ENCODE measurements at regions not wholly inside any gene's neighbourhood (a gene's known extent, or its start where the extent isn't known, plus 50 kb on each side); places are given as distances from the start of the nearest gene placed in this dataset.
"Not testable (repeated sequence)": the region's sequence is repeated elsewhere in the genome, so short reads cannot be mapped to it uniquely, and the experiment has no call there.

DNA sequence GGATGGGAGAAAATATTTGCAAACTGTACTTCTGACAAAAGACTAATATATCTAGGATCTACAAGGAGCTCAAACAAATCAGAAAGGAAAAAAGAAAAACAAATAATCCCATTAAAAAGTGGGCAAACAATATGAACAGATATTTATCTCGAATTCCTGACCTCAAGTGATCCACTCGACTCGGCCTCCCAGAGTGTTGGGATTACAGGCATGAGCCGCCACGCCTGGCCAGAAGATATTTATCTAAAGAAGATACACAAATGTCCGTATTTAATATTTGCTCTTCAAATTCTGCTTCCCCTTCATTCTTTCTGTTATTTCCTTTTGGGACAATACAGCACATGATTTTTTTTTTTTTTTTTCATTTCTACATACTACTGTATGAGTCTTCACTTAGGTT lies 151.7 kb upstream of the GRM7 start:
- no peak for DNase-seq (ENCODE audit: low spot score)

DNA sequence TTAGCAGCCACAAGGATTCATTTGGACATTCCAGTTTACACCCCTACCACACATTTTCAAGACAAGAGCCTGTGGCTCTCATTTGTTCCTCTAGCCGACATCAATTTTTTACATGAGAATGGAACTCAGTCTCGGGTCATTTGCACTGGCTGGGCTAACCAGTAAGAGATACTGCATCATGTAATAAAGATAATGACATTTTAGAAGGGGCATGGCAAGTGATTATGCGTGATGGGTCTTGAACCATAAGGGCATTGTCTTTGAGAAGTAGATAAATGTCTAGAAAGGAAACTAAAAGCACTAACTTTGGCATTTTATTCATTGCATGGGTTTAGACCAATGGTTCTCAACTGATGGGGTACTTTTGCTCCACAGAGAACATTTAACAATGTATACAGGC lies 146.0 kb upstream of the GRM7 start:
- no peak for DNase-seq (ENCODE audit: low spot score)

DNA sequence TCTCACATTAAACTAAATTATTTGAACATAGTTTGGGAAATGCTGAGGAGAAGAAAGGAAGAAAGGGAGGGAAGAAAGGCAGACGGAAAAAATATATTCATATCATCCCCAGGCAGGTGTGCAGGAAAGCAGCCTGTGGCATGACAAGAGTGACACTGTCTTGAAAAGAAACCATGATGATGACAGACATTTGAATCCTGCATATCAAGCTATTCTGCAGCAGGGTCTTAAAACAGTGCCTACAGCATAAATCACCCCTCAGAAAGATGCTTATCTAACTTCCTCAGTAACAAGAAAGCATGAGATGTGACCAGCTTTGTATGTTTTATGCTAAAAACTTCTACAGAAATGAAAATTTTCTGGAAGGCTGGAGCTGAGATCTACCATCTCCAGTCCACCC lies 144.5 kb upstream of the GRM7 start:
- DNase-seq (ENCODE audit: low spot score), result no peak

GRCh38 chr3:6717026-6717943 lies 143.6 kb upstream of the GRM7 start:
- DNase-seq (ENCODE audit: low spot score), result no peak

DNA sequence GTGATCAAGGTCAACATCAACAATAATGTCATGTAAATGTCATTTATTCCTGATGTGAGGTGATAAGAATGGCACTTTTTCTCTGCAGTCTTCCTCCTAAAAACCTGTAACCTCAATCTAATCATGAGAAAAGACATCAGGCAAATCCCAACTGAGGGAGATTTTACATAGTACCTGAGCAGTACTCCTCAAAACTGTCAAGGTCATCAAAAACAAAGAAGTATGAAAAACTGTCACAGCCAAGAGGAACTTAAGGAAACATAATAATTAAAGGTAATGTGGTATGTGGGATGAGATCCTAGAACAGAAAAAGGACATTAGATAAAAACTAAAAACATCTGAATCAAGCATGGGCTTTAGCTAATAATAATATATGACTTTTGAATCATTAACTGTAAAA lies 140.9 kb upstream of the GRM7 start:
- DNase-seq (ENCODE audit: low spot score), result no peak

- no peak for DNase-seq (ENCODE audit: low spot score)
These were observed 139.4 kb upstream of the GRM7 start for GRCh38 chr3:6721491-6721890.

- DNase-seq (ENCODE audit: low spot score), result no peak
These were observed 137.7 kb upstream of the GRM7 start for GRCh38 chr3:6723205-6723604.

DNA sequence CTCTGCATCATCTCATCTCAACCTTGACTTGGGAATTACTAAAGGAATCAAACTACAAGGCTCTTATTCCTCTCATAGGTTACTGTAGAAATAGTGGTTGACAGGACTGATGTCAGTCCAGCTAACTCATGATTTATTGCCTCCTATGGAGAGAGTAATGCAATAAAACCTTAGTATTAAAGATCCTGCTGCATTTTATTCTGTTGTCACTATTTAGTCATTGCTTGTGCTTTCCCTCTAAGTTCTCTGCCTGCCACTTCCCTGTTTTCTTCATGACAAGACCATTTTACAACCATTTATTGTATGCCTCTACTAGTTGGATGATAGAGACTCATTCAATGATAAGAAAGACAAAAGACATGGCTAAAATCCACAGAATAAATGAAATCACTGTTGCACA lies 134.1 kb upstream of the GRM7 start:
- no peak for DNase-seq (ENCODE audit: low spot score)

DNA sequence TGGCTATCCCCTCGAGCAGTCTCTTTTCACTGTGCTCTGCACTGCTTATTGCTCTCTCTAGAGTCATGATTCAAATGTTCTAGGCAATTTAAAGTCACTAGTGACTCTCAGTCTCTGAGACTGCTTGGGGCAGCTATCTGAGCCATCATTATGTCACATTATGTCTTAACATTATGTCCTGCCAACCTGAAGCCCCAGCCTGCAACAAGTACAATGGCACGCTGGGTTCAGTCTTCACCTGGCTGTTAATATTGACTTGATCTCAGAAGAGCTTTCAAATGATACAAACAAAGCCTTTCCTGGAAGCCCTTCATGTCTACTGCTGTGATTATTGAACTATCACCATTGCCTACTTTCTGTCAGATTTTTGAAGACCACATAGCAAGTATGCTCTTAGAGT lies 128.1 kb upstream of the GRM7 start:
- DNase-seq (ENCODE audit: low spot score), result no peak

DNA sequence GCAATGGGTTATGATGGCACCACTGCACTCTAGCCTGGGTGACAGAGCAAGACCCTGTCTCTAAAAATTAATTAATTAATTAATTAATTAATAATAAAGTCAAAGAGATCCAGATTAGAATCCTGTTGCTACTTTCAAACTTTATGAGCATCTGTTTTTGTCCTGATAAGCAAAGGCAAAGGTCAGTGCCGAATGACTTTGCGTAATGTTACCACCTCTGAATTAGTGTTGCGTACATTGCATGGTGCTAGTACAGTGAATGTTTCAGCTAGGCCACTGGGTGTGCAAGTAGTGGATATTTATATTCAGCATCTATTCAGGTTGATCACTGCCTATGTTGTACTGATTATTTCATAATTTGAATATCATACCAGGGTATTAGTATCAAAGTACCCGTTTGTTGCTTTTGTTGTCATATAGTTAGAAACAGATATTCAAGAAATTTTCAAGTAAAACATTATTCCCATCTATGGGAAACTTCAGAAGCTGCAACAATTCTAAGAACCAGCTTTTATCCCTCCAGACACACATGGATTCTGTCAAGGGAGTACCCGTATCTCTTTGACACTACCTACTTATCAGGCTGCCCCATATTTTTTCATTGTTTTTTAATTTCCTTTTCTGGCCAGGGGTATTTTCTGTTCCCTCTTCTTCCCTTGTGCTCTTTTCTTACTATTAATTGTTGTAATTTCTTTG lies 127.1 kb upstream of the GRM7 start:
- DNase-seq (ENCODE audit: low spot score), result no peak

DNA sequence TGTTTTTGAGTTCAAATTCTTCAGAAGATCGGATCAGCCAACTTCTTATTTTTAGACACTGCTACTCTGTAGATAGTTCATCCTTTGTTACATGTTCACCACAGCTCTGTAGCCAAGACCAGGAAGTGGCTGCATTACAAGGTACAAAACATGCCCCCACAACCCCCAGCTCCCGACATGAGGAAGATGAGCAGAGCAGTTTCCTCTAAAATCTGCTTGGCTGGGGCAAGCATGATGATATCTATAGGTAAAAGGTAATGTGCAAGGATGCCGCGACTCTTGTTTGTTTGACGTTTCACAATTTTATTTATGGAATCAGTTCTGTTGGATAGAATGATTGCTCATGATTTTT lies 126.5 kb upstream of the GRM7 start:
- no peak for DNase-seq (ENCODE audit: low spot score)

DNA sequence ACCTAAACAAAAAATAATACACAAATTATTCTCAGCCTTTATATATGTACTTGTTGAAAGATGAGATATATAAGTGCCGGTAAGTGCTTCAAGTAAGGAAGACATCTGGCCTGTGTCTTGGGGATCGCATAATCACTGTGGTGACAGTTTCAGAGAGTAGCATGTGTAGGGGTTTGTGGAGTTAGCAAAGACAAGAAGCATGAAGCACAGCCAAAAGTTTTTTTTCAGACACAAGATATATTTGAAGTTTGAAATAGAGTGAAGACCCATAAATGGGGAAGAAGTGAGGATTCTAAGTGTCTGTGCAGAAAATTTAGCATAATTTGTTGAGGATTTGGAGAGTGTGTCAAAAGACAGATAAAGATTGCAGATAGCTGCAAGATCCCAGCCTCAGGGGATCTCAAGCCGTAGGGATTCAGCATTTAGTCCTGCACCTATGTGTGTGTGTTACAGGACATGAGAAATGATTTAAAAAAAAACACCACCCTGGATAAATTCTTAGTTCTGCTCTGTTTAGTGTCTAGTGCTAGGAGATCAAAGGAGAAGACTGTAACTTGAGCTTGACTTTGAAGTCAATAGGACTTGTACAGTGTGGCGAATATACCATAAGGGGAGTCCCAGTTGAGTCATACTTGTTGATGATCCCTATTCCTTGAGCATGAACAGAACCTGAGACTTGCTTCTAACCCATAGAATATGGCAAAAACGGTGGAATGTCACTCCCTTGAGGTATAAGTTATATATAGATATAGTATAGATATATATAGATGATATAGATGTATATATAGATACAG lies 123.9 kb upstream of the GRM7 start:
- no peak for DNase-seq (ENCODE audit: low spot score)

DNA sequence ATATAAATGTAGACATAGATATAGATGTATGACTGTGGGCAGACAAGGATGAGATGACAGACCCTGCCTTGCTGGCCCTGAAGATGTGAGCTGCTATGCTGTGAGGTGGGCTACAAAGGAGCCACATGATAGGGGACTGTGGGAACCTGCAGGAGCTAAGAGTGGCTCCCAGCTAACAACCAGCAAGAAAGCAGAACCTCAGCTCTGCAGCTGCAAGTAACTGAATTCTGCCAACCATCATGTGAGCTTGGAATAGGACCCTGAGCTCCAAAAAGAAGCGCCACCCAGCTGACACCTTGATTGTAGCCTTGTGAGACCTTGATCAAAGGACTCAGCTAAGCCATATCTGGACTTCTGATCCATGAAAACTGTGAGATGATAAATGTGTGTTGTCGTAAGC lies 123.3 kb upstream of the GRM7 start:
- DNase-seq (ENCODE audit: low spot score), result no peak

DNA sequence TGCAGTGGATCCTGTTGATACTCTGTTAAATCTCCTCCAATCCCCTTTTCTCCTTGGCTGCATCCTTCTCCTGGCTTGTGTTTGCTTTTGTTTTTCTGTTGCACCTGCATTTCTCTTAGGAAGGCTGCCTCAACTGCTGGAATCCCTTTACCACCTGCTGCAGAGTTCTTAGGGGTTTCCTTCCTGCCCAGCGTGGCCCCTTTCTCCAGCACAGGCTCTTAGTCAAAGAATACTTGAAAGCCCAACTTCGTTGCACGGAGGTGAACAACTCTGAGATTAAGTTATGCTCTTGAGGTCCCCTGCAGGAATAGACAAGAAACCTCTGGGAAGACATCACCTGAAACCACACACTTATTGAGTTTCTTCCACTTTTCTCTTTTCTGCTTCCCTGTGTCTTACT lies 121.6 kb upstream of the GRM7 start:
- DNase-seq (ENCODE audit: low spot score), result no peak

GRCh38 chr3:6743067-6743720 lies 117.7 kb upstream of the GRM7 start:
- DNase-seq (ENCODE audit: low spot score), result no peak

DNA sequence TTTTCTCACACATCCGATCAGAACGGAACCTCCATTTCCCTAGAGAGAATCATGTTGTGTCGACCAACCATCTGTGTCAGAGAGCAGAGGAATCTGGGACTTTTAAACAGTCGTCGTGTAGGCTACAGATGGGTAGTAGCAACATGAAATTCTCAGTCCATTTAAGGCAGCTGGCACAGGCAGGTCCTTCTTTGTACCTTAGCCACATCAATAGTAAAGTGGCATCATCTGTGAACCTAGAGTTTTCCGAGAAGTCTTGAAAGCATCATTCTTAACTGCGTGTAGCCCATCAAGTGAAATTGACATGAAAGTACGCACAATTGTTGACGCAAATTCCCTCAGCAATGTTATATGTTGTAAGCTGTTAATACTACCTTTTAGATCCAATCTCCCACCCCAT lies 114.5 kb upstream of the GRM7 start:
- DNase-seq (ENCODE audit: low spot score), result no peak

DNA sequence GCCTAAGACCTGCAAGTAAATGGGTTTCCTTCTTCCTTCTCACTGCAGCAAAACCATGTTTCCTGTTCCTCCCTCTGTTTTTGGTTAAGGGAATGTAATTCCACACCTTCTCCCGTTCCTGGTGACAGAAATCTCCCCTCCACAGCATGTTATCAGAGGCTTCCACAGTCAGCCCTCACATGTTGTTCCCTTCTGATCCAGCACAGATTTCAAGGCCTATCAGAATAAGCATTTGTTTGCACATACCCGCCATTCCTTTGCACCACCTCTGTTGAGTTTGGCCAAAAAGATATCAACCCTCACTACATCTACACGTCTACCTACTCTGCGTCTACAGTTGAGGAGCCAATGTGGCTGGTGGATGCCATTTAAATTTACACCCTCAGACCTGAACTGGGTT lies 113.9 kb upstream of the GRM7 start:
- DNase-seq (ENCODE audit: low spot score), result no peak

GRCh38 chr3:6750782-6751181 lies 110.1 kb upstream of the GRM7 start:
- DNase-seq (ENCODE audit: low spot score), result no peak

- DNase-seq (ENCODE audit: low spot score), result no peak
These were observed 107.4 kb upstream of the GRM7 start for GRCh38 chr3:6753536-6753935.

- not testable (repeated sequence) for DNase-seq (ENCODE audit: low spot score)
These were observed 91.2 kb upstream of the GRM7 start for GRCh38 chr3:6769532-6770396.

DNA sequence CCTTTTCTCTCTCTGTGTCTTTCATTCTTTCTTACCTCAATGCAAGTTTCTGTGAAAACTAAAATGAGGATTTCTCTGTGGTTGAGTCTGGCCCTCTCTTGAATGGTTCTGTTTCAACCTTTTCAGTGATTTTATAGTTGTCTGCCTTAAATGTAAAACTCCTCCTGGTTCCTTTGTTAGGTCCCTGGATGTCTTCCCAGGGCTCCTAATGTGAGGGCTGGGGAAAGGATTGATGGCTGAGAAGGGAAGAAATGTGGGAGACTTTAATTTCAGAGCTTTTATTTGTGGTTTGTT lies 90.6 kb upstream of the GRM7 start:
- no peak for DNase-seq (ENCODE audit: low spot score)

- no peak for DNase-seq (ENCODE audit: low spot score)
These were observed 89.7 kb upstream of the GRM7 start for GRCh38 chr3:6771171-6771570.

All from ecto neural progenitor cell (in vitro differentiated cells).